HG03280 (cell line): ENCODE measurements at regions not wholly inside any gene's neighbourhood (a gene's known extent, or its start where the extent isn't known, plus 50 kb on each side); places are given as distances from the start of the nearest gene placed in this dataset.

Experiments used
- ATAC-seq: cut with Tn5 transposase; IDR thresholded peaks from one replicate; pipeline ENCODE4 v1.9.1; 2021; ENCODE audit warnings: mild to moderate bottlenecking, moderate library complexity; ENCODE audit not compliant: unreplicated experiment

DNA sequence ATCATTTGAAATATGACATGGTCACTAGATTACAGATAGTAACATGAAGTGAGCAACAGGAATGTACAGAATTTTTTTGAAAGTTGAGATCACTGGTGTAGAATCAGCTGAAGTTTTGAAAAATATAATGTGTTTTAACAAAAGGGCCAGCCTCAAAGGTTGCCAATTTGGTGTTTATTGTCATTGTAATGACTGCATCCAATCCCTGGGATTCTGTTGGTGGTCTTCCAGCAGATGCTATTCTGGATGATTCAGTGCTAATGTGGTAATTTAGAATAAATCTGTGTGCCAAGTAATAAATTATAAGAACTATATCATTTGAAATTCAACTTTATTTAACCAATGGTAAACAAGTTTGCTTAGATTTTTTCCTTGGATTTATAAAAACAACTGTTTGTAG lies 436.4 kb upstream of the PKN2 start:
- no peak for ATAC-seq

DNA sequence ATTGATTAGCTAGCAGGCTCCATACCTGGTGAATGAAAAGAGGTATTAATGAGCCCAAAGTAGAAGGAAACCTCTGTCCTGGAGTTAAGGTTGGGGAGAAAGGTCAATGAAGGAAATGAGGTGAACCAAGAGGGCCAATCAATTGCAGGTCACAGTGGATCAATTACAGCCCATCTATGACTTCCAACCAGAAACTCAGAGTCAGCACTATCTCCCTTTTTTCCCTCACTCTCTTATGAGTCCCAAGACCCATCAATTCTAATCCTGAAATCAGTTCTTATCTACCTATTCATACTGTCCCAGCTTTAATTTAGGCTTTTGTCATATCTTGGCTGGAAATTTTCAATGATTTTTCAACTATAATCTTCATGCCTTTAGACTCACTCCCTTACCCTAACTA lies 433.2 kb upstream of the PKN2 start:
- ATAC-seq, result no peak

GRCh38 chr1:88252745-88253144 lies 431.3 kb upstream of the PKN2 start:
- ATAC-seq, result no peak

DNA sequence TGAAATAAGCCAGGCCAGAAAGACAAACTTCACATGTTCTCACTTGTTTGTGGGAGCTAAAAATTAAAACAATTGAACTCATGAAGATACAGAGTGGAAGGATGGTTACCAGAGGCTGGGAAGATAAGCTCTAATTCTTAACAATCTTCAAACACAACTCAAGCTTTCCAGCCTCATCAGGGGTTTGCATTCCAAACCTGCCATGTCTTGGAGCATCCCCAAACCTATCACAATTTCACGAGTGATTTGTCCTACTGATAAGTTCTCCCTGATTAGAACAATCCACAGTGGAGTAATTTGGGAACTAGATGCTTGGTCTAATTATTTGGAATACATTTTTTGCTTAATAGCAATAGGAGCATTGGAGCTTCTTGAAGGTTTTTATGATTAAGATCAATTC lies 418.5 kb upstream of the PKN2 start:
- no peak for ATAC-seq

GRCh38 chr1:88266051-88266450 lies 418.0 kb upstream of the PKN2 start:
- ATAC-seq, result no peak

DNA sequence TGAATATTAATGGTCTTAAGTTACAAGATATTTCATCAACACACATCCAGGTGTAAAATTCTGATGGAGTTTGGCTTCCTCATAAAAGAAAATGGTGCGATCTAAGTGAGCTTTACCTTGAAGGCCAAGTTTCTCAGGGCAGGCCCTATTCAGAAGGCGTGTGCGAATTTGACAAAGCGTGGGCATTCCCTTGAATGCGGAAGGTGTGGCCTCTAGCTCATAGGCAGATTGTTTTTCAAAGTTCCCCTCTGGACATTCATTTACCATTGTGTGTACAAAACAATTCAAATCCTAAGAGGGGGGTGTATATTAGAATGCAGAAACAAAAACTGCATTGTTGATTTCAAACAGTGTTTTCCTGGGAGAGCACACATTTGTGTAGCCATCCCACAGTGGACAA lies 411.9 kb upstream of the PKN2 start:
- ATAC-seq, result no peak

DNA sequence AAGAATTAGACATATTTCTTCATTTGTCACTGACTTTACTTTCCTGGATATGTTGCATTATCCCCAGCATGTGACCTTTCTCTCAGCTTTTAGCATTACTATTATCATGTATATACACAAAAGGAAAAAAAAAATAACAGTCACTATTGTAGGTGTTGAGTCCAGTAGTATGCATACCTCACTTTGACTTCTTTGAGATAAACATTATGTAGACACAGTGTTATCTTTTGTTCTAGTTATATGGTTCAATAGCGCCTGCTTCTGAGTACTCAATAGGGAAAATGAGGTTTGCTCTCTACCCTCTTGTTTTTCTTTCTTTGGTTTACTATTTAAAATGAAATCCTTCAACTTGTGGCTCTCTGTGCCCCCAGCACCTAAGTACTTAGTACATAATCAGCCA lies 409.6 kb upstream of the PKN2 start:
- no peak for ATAC-seq

- ATAC-seq, result no peak
These were observed 408.7 kb upstream of the PKN2 start for GRCh38 chr1:88275259-88275862.

DNA sequence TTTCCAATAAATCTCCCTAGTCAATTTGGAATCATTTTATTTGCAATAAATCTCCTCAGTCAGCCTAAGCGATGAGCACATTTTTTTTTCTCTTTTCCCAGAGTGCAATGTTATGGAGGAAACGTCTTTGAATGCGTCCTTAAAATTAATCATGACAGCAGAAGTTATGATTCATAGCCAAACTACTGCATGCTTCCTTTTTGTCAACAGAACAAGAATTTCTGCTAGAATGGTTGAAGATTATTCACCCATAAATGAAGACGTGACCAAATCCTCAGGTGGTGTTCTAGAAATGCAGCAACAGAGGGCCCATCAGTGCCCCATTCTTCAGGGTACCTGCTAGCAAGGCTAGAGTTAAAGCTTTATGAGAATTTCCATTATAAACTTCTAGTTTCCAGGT lies 407.9 kb upstream of the PKN2 start:
- ATAC-seq, result no peak

- no peak for ATAC-seq
These were observed 400.0 kb upstream of the PKN2 start for GRCh38 chr1:88284066-88284465.

DNA sequence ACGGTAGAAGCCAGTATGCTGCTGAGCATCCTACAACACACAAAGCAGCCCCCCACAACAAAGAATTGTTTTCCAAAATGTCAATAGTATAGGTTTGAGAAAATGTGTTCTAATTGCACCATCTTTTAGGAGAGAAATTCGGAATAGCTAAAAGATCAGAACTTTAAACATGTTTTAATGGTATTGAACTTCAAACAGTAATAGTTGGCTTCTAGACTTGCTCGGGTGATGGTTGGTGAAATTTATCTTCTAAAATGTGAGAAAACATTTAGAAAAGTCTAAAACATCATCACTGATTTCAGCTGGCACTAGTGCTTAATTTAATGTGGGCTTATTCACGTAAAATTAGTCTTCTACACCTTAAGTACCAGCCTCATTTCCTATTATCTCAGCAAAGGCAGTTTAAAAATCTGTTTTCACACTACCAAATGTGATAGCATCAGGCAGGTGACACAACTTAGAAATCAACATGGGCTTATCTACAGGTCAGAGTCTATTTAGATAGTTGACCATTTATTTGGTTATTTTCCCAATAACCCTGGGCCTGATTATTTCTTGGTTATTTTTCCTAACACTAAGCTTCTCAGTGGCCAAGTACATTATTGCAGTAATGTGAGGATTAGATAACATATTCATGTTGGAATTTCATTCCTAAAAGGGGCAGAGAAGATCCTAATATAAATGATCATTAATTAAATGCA lies 399.3 kb upstream of the PKN2 start:
- ATAC-seq, result no peak

GRCh38 chr1:88286716-88287115 lies 397.4 kb upstream of the PKN2 start:
- ATAC-seq, result no peak

- no peak for ATAC-seq
These were observed 395.5 kb upstream of the PKN2 start for GRCh38 chr1:88288571-88288970.

DNA sequence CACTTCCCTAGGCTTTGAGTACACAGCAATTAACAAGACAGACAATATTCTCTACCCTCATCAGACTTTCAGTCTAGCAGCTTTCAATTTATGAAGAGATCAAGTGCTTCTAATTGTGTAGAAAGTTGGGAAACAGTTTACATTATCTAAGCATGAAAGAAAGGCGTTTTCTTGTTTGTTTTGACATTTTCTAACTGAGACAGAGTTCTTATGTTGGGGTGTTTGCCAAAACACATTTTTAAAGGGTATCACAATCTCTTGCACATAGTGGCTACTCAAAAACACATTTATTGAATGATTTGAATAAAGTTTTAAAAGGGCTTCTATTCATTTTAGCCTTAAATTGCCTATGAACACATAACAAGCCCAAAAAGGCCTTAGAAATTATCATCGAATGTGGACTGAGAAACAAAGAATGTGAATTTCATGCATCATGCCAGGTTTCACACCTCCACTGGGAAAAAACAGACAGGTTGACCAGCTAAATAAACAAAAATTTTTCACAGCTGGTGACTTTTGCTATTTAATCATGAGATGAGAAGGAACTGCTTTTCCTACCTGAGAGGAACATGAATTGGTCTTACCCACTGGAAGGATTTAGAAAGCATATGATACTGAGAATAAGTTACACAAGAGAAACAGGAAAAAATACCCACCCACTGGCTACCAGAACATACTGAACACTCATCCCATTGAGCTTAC lies 394.5 kb upstream of the PKN2 start:
- no peak for ATAC-seq

DNA sequence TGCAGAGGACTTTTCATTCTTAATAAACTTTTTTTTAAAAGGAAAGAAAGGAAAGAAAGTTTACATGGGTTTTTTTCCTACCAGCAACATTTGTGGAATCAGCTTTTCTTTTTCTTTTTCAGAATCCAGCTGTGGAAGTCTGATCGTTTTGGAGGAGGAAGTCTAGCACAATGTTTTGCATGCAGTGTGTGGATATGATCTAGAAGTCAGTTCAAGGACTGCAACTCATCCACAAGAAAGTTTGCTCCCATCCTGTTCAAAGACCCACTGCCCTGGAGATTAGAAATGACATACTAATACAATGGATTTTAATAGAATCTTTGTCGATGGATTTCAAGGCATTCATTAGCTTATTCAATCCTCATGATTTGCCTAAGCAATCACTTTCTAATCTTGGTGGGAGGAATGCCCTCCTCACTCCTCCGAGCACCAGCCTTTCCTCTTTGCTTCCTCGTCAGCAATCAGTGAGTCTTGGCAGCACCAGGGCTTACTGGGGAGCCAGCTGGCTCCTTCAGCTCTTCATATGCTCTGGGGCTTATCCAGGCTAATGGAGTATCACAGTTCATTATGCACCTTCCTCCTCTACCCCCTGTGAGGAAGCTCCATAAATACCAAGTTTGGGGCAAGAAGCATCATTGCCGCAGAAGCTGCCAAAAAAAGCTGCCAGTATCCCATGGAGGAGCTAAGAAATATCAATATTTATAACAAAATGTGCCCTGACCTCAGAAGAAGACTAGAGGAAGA lies 392.3 kb upstream of the PKN2 start:
- ATAC-seq, result no peak

DNA sequence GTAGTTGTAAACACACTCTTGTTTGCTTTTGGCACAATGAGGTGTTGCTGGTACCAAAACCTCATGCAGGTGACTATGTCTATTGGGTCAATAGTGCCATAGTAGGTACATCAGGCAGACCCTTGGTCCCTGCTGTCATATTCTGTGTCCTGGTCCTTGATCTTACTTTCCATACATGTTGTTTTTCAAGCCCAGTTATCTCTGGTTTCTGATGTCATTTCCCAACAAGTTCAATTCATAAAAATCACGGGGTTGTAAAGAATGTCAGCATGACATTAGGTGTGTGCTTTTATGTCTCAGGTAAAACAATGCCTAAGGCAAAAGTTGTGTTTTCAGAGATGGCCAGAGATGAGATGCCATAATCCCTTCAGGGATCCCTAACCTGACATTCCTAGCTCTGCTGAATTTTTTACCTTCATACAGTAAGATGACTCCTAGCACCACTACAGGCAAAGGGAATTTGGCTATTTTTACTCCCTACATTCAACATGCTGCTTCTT lies 390.3 kb upstream of the PKN2 start:
- ATAC-seq, result no peak

DNA sequence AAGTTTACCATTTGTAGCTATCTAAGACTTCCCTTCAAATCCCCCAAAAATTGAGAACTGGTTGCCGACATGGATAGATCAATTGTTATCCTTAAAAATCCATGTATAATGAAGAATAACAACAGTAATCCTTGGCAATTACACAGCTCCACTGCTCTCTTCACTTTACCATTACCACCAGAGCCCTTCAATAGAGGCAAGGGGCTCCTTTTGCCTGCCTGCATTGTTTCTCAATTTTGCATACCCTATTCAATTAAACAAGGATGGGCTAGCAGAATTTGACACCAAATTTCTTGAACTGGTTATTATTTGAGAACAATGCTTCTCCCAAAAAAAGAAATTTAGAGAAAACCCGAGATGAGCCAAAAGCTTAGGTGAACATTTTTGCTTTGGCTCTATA lies 387.8 kb upstream of the PKN2 start:
- ATAC-seq, result no peak

GRCh38 chr1:88296642-88297041 lies 387.4 kb upstream of the PKN2 start:
- ATAC-seq, result no peak

GRCh38 chr1:88298506-88298905 lies 385.6 kb upstream of the PKN2 start:
- ATAC-seq, result no peak

DNA sequence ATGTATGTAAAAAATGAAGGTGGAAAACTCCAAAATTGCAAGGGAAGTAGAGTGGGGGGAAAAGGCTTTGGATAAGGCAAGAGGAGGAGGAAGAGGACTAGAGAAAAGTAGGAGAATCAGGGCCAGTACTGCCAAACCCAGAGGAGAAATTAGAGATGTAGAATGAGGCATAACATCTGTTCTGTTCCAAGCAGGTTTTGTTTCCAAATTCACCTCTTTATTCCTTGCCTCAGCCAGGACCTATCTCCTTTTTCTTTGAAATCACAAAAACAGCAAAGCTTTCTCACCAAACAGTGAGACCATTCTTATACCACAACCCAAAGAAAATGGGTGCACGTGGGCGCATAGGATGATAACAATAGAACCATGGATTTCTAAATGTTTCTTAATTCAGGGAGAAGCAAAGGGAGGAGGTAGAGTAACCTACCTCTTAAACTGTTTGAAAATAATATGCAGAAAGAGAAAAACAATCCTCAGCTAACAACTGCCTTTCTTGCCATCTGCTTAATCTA lies 383.3 kb upstream of the PKN2 start:
- no peak for ATAC-seq

GRCh38 chr1:88302843-88303486 lies 381.1 kb upstream of the PKN2 start:
- no peak for ATAC-seq
